ENCODE measurements at regions not wholly inside any gene's neighbourhood (a gene's known extent, or its start where the extent isn't known, plus 50 kb on each side); places are given as distances from the start of the nearest gene placed in this dataset.

DNA sequence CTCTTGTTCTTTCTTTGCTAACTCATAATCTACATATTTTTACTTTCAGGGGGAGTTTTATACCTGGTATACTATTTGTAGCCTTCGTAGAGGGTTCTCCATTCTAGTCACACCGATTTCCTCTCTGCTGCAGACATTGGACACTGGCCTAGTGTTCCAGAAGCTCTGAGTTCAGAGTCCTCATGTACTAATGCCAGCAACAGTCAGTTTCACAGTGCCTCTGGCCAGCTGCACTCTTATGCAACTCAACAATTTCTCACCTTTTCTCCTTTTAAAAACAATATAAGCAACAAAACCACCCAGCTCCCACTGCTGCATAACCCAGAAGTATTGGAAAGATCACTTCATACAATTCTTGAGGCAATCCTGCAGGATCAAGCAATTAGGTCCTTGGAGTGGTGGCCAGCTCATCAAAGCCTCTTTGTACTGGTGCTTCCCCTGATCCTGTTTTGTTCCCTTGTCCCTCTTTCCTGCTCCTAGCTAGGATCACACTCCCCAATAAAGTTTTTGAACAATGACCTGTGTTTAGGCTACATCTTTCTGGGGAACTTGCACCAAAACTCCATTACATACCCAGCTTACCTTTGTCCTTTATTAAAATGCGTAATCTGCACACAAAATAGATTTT, 98.1 kb upstream of the TUT7 start:
- DNase-seq (ENCODE audit: low read depth in 3 of 3) = no peak

- no peak for DNase-seq (ENCODE audit: low read depth in 3 of 3)
Observed at GRCh38 chr9:86449246-86449645, 95.0 kb upstream of the TUT7 start.

DNA sequence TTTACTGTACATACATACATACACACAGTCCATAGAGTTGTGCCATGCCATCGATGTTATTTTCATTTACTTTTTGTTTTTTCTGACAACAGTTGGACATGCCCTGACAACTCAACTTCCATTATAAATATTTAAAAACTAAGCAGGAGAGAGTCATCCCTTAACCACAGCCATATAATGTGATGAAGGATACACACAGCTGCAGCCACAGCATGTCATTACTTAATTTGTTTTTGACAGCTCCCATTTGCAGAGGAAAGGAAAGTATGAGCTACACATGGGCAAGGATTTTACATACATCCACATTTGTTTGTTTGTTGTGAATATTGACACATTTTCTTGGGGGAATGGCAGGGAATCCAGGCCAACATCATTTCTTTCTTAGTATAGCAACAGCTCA, 91.5 kb upstream of the TUT7 start:
- no peak for DNase-seq (ENCODE audit: low read depth in 3 of 3)

DNA sequence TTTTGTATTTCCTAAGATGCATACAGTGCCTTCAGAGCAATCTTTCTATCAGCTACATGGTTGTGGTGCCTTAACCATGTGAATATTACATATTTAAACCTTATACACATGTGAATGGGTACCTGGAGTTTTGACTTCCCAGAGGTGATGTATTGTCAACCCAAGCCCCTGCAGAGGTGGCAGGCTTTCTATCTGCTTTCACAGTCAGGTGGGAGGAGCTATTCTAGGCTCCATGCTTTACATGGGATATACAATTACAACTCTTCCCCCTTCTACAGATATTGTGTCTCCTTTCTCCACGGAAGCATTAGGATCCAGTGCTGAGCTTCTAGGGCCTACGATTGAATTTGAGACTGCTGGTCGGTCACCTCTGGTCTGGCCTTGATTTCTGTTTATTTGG, 89.8 kb upstream of the TUT7 start:
- no peak for DNase-seq (ENCODE audit: low read depth in 3 of 3)

DNA sequence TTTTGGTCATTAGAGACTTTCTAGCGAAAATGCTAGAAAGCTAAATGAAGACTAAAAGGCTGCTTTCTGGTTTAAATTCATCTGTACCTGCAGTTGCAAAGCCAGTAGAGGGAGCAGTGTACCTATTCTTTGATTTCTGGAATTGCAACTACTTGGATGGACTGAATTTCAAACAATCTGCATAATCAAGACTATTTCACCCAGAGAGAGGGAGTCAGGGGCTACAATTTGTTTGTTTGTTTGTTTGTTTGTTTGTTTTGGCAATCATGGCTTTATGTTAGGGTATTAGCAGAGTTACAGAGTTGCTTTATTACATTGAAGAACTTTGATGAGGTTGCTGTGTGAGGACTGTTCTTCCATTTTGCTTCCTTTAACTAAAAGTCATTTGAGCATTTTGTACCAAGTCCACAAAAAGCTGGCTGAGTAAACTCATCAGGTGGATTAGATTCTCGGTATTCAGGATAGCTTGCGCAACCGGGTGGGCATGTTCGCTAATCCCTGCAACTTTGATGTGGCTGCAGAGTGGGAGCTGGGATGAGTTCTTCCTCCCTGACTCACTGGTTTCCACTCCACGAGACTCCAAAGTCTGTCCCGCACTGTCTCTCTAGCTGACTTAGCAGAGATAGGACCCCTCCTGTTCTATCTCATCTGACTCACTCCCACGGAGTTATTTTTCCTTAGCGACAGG, 80.0 kb upstream of the TUT7 start:
- no peak for DNase-seq (ENCODE audit: low read depth in 3 of 3)

GRCh38 chr9:86424251-86424891, 70.2 kb upstream of the TUT7 start:
- DNase-seq (ENCODE audit: low read depth in 3 of 3) = no peak

GRCh38 chr9:86413971-86414880, 60.0 kb upstream of the TUT7 start:
- DNase-seq (ENCODE audit: low read depth in 3 of 3) = no peak

DNA sequence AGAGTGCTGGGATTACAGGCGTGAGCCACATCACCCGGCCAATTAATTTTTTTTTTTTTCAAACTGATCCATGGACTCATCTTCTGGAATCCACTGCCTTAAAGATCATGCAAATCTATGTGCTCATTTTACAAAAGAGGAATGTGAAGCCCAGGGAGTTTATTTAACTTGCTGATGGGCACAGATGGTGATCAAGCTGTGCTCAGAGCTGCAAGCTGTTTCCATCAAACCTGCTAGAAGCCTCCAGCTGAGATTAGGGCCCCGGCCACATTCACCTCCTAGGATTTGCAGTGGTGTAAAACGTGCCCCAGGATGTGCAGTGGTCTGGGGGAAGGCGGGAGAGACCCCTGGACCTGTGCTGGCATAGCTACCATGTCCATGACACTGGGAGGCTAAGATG, 56.1 kb upstream of the TUT7 start:
- DNase-seq (ENCODE audit: low read depth in 3 of 3) = no peak

DNA sequence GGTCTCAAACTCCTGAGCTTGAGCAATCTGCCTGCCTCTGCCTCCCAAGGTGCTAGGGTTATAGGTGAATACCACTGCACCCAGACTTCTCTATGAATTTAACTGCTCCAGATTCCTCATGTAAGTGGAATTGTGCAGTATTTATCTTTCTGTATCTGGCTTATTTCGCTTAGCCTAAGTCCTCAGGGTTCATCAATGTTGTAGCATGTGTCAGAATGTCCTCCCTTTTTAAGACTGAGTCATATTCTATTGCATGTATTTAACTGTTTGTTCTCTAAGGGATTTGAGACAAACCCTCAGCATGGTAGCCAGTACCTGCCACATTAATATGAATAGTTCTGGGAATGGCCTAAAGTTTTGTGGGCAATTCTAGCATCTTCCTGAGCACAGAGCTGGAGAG, 53.9 kb upstream of the TUT7 start:
- DNase-seq (ENCODE audit: low read depth in 3 of 3) = no peak

DNA sequence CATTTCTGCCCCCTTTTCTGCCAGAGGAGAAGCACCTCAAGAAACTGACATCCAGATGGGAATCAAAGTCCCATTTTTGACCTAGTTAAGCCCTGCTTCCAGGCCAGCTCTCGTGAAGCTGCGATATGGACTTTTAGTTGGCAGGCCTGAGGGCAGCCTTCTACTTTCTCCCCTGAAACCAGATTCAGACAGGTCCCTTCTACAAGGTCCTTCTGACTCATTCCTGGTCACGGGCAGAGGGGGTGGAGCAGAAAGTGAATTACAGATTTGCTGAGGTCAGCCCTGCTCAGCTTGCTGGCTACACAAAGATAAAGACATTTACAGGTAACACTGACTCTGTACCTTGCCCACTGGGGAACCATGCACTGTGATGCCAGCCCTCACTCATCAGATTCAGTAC, 52.8 kb upstream of the TUT7 start:
- peak in 2 of 3 donors; percentile 3 to 24 for DNase-seq (ENCODE audit: low read depth in 3 of 3)

DNA sequence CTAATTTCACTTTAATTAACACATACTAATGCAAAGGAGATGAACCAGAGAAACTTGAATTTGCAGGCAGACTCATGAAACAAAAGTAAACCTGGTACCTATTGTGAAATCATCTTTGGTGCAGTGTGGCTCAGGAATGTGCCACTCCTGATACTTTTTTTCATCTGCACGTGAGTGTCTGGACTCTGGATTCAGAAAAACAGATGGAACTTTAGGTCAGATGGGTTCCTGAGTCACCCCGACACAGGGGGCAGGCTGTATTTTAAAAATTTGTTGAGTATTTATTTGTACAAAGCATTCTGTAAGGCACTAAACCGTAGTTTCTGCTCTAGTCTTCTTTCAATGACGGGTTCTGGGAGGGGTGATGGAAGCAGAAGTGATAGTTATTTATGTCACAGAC, 52.2 kb upstream of the TUT7 start:
- DNase-seq (ENCODE audit: low read depth in 3 of 3) = no peak

- DNase-seq (ENCODE audit: low read depth in 3 of 3) = peak; percentile 3 to 27 (median 7)
Observed at GRCh38 chr9:86405926-86406325, 51.7 kb upstream of the TUT7 start.

DNA sequence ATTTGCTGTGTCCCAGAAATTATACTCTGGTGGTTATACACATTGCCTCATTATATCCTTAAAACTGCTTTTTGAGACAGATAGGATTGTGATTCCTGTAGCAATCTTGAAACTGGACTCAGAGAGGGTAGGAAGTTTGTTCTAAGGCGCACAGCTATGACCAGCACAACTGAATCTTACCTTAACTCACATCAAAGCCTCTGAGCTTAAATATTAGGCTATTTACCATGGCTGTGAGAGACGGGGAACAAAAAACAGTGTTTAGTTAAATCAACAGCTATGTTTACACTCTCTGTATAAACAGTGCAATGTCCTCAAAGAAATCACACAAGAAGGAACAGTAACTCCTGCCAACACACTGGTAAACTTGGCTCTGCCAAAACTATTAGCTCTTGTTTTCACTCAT, 50.9 kb upstream of the TUT7 start:
- no peak for DNase-seq (ENCODE audit: low read depth in 3 of 3)
